Natural killer cell (primary cell): ENCODE measurements at regions not wholly inside any gene's neighbourhood (a gene's known extent, or its start where the extent isn't known, plus 50 kb on each side); places are given as distances from the start of the nearest gene placed in this dataset.

Source experiments
- ATAC-seq, 3 donors: fragments of 150-1000 bp in 2 of 3; fragments of 200-7000 bp in 1 of 3; cut with Tn5 transposase; 1 replicate in 1 of 3; 2 replicates in 2 of 3; pipeline ENCODE4 v1.10.0; 2021; ENCODE audit warnings: mild to moderate bottlenecking in 2 of 3, moderate library complexity in 2 of 3
- DNase-seq, 2 donors: peaks; one replicate each; pipeline versions ENCODE4 v3.0.0 to v3.0.0-alpha.2; 2013 to 2021; ENCODE audit warnings: mixed read lengths in 1 of 2
- H3K27ac ChIP-seq: one replicate; pipeline ENCODE4 v1.5.1; 2013; ENCODE audit warnings: mild to moderate bottlenecking, low read length
- H3K27me3 ChIP-seq: one replicate; pipeline ENCODE4 v1.6.1; 2013; ENCODE audit warnings: low read length; ENCODE audit not compliant: control insufficient read depth, insufficient read depth
- H3K36me3 ChIP-seq: one replicate; pipeline ENCODE4 v1.6.1; 2013; ENCODE audit warnings: low read length; ENCODE audit not compliant: control insufficient read depth, insufficient read depth
- H3K4me1 ChIP-seq: one replicate; pipeline ENCODE4 v1.6.1; 2013; ENCODE audit warnings: low read length; ENCODE audit not compliant: control insufficient read depth, insufficient read depth
- H3K4me3 ChIP-seq: one replicate; pipeline ENCODE4 v1.5.1; 2013; ENCODE audit warnings: low read length
- H3K9me3 ChIP-seq: one replicate; pipeline ENCODE4 v1.6.1; 2013; ENCODE audit warnings: low read length; ENCODE audit not compliant: control insufficient read depth, insufficient read depth
- H3K27ac Mint-ChIP-seq, 2 donors: one replicate each; pipeline ENCODE4 v1.8.0; 2022; ENCODE audit warnings: mild to moderate bottlenecking in 2 of 2, mixed read lengths in 2 of 2, moderate library complexity in 1 of 2
- H3K27me3 Mint-ChIP-seq, 2 donors: one replicate each; pipeline ENCODE4 v1.8.0; 2022; ENCODE audit warnings: low read depth in 2 of 2, mixed read lengths in 2 of 2
- H3K36me3 Mint-ChIP-seq: one replicate; pipeline ENCODE4 v1.8.0; 2022; ENCODE audit warnings: mixed read lengths
- H3K4me1 Mint-ChIP-seq, 2 donors: one replicate each; pipeline ENCODE4 v1.8.0; 2022; ENCODE audit warnings: mixed read lengths in 2 of 2
- H3K4me3 Mint-ChIP-seq: one replicate; pipeline ENCODE4 v1.8.0; 2022; ENCODE audit warnings: mild to moderate bottlenecking, moderate library complexity, mixed read lengths
- H3K9me3 Mint-ChIP-seq, 2 donors: one replicate each; pipeline ENCODE4 v1.8.0; 2022; ENCODE audit warnings: mixed read lengths in 2 of 2
- CTCF ChIP-seq: fragments of 200-600 bp; IDR thresholded peaks from one replicate; pipeline ENCODE4 v1.8.0; 2022; ENCODE audit warnings: antibody characterized with exemption
- WGBS: methylation state at CpG from one replicate; pipeline ENCODE4 v1.1.7; 2013; ENCODE audit warnings: missing lambda C conversion rate; ENCODE audit not compliant: insufficient coverage; 5-methylcytosine and 5-hydroxymethylcytosine counted together
- intact Hi-C: fragments of 100-400 bp; cut with micrococcal nuclease; formaldehyde crosslinking; loops from one replicate; pipeline ENCODE4 v1.14.2; 2022

DNA sequence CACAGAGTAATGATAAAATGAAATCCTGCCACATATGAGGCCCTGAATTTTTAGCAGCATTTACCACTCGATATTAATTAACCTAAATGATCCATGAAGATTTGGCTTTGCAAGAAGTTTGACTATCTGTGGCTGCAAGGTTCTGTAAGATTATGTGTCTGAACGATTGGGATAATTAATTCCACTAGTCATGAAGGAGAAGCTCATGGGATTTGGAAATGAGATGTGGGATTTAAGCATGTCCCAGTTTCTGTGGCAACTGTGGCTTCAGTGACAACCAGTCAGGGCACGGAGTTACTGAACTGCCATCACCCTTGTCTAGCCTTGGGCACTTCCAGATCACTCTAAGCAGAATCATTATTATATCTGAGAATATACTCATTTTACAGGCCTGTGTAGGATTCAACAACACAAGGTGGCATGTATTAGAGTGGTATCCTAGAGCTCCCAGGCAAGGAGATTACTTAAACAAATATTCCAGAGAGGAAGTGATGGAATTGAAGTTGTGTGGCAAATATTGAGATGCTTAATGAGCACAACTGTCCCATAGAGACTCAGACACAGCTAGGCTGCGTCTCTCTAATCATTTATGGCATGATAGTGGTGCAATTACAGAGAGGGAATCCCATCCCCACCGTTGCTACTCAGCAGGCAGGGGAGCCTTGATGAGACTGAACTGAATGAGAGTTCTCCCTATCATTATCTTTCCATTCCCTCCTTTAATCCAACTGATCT, 205.0 kb upstream of the KRR1 start:
- Mint-ChIP-seq H3K4me1 (no peaks in the 10 kb centered on the region), H3K9me3 (no peaks in the 10 kb centered on the region), H3K36me3 (no peaks in the 10 kb centered on the region), H3K27ac (no peak overlapping the region), H3K27me3 (peaks cover 5 to 11% of the 10 kb centered on the region in 2 donors), H3K4me3 (no peak overlapping the region)
- intact Hi-C loops, result no loop called here
- Histone ChIP-seq H3K36me3 (no peaks in the 10 kb centered on the region), H3K4me3 (no peak overlapping the region), H3K27ac (no peak overlapping the region), H3K27me3 (no peaks in the 10 kb centered on the region), H3K4me1 (no peaks in the 10 kb centered on the region), H3K9me3 (no peaks in the 10 kb centered on the region)
- DNase-seq, result no peak
- no peak for ATAC-seq
- TF ChIP-seq CTCF, result no peak
- 90% methylated on average over 4 of the region's 5 CpGs for WGBS

- no peaks in the 10 kb centered on the region for H3K36me3 Mint-ChIP-seq
- no peaks in the 10 kb centered on the region for H3K4me1 ChIP-seq
- no peaks in the 10 kb centered on the region for H3K27me3 ChIP-seq
- no peak overlapping the region for H3K4me3 ChIP-seq
- TF ChIP-seq CTCF, result no peak
- no peak overlapping the region for H3K27ac ChIP-seq
- intact Hi-C loops, result no loop called here
- no peak overlapping the region for H3K4me3 Mint-ChIP-seq
- ATAC-seq (no peak), DNase-seq (no peak)
- H3K27ac Mint-ChIP-seq, result no peak overlapping the region
- H3K27me3 Mint-ChIP-seq, result peaks cover 6 to 11% of the 10 kb centered on the region in 2 donors
- no peaks in the 10 kb centered on the region for H3K9me3 ChIP-seq
- no peaks in the 10 kb centered on the region for H3K9me3 Mint-ChIP-seq
- no peaks in the 10 kb centered on the region for H3K36me3 ChIP-seq
- WGBS, result 86% methylated on average over 4 of the region's 6 CpGs
- H3K4me1 Mint-ChIP-seq, result no peaks in the 10 kb centered on the region
Observed at GRCh38 chr12:75715682-75716081, 204.3 kb upstream of the KRR1 start.

DNA sequence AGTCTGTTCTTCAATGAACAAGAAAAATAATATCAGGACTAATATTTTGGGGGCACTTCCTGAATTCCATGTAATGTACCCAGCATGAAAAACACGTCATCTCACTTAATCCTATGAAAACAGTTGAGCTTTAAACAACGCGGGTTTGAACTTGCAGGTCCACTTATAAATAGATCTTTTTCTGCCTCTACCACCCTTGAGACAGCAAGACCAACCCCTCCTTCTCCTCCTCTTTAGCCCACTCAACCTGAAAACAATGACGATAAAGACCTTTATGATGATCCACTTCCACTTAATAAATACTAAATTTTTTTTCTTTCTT, 203.9 kb upstream of the KRR1 start:
- no peaks in the 10 kb centered on the region for H3K36me3 Mint-ChIP-seq
- no peaks in the 10 kb centered on the region for H3K27me3 ChIP-seq
- no peak overlapping the region for H3K27ac ChIP-seq
- no peaks in the 10 kb centered on the region for H3K9me3 Mint-ChIP-seq
- H3K36me3 ChIP-seq, result no peaks in the 10 kb centered on the region
- H3K4me1 Mint-ChIP-seq, result no peaks in the 10 kb centered on the region
- H3K4me3 ChIP-seq, result no peak overlapping the region
- DNase-seq (no peak), ATAC-seq (no peak)
- peaks cover 5 to 11% of the 10 kb centered on the region in 2 donors for H3K27me3 Mint-ChIP-seq
- H3K4me3 Mint-ChIP-seq, result no peak overlapping the region
- no peak overlapping the region for H3K27ac Mint-ChIP-seq
- WGBS, result 95% methylated on average over 4 of the region's 4 CpGs
- intact Hi-C loops, result no loop called here
- no peaks in the 10 kb centered on the region for H3K9me3 ChIP-seq
- no peaks in the 10 kb centered on the region for H3K4me1 ChIP-seq
- no peak for TF ChIP-seq CTCF
